ENCODE measurements at regions not wholly inside any gene's neighbourhood (a gene's known extent, or its start where the extent isn't known, plus 50 kb on each side); places are given as distances from the start of the nearest gene placed in this dataset.

DNA sequence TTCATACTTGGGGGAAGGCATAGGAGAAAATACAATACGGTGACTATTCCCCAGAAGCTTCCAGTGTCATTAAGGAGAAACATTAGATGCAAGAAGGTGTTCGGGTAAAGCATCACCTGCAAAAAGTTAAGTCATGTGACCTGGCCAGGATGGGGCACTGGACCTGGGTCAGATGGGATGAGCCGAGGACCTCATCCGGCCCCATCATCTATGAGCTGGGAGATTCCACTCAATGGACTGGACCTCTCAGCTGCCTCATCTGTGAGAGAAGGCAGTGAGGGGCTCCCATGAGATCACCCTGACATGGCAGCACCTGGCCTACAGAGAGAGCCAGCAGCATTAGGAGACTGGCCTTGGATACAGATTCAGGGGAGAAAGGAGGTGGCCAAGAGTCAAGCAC is 111.4 kb upstream of the TEX51 start:
- no peak for TF ChIP-seq EP300 (IDR thresholded peaks at IDR 0.05; ENCODE audit: borderline replicate concordance)
- TF ChIP-seq MAX (IDR thresholded peaks at IDR 0.05): no peak
- no peak for TF ChIP-seq YY1 (IDR thresholded peaks at IDR 0.05; ENCODE audit: low read depth)
- no peak for TF ChIP-seq ZBTB7A (IDR thresholded peaks at IDR 0.05; ENCODE audit: low read depth)
- TF ChIP-seq, protein P1, sequence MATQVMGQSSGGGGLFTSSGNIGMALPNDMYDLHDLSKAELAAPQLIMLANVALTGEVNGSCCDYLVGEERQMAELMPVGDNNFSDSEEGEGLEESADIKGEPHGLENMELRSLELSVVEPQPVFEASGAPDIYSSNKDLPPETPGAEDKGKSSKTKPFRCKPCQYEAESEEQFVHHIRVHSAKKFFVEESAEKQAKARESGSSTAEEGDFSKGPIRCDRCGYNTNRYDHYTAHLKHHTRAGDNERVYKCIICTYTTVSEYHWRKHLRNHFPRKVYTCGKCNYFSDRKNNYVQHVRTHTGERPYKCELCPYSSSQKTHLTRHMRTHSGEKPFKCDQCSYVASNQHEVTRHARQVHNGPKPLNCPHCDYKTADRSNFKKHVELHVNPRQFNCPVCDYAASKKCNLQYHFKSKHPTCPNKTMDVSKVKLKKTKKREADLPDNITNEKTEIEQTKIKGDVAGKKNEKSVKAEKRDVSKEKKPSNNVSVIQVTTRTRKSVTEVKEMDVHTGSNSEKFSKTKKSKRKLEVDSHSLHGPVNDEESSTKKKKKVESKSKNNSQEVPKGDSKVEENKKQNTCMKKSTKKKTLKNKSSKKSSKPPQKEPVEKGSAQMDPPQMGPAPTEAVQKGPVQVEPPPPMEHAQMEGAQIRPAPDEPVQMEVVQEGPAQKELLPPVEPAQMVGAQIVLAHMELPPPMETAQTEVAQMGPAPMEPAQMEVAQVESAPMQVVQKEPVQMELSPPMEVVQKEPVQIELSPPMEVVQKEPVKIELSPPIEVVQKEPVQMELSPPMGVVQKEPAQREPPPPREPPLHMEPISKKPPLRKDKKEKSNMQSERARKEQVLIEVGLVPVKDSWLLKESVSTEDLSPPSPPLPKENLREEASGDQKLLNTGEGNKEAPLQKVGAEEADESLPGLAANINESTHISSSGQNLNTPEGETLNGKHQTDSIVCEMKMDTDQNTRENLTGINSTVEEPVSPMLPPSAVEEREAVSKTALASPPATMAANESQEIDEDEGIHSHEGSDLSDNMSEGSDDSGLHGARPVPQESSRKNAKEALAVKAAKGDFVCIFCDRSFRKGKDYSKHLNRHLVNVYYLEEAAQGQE (IDR thresholded peaks at IDR 0.05; ENCODE audit: low read depth): no peak
- TF ChIP-seq RAD21 (IDR thresholded peaks at IDR 0.05; ENCODE audit: low read depth): no peak
- TF ChIP-seq TAF1 (IDR thresholded peaks at IDR 0.05; ENCODE audit: low read depth): no peak
- no peak for TF ChIP-seq EGR1 (IDR thresholded peaks at IDR 0.05)
- TF ChIP-seq TCF12 (IDR thresholded peaks at IDR 0.05; ENCODE audit: low read depth): no peak
- no peak for TF ChIP-seq CREB1 (IDR thresholded peaks at IDR 0.05; ENCODE audit: low read depth)
- TF ChIP-seq, protein P2, sequence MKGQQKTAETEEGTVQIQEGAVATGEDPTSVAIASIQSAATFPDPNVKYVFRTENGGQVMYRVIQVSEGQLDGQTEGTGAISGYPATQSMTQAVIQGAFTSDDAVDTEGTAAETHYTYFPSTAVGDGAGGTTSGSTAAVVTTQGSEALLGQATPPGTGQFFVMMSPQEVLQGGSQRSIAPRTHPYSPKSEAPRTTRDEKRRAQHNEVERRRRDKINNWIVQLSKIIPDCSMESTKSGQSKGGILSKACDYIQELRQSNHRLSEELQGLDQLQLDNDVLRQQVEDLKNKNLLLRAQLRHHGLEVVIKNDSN (IDR thresholded peaks at IDR 0.05): no peak

Data from Ishikawa (cell line).